Kidney epithelial cell (primary cell): ENCODE measurements at regions not wholly inside any gene's neighbourhood (a gene's known extent, or its start where the extent isn't known, plus 50 kb on each side); places are given as distances from the start of the nearest gene placed in this dataset.

ENCODE experiments used
- DNase-seq: peaks from one replicate; pipeline ENCODE4 v3.0.0-alpha.2; 2010; ENCODE audit warnings: low read depth
- H3K27me3 ChIP-seq: 2 replicates; pipeline ENCODE4 v1.6.0; 2011; ENCODE audit warnings: low read length; ENCODE audit not compliant: control insufficient read depth, insufficient read depth
- H3K36me3 ChIP-seq: 2 replicates; pipeline ENCODE4 v1.5.1; 2011; ENCODE audit warnings: low read length; ENCODE audit not compliant: control insufficient read depth, insufficient read depth
- H3K4me3 ChIP-seq: 2 replicates; pipeline ENCODE4 v1.5.1; 2011; ENCODE audit warnings: low read depth, mild to moderate bottlenecking, control low read depth, low read length
- TF ChIP-seq, protein P1 (sequence below): IDR thresholded peaks from 2 replicates; pipeline ENCODE4 v1.5.1; 2011; ENCODE audit warnings: mild to moderate bottlenecking, moderate library complexity, low read length, control low read depth, inconsistent platforms; ENCODE audit not compliant: insufficient read depth, poor library complexity, severe bottlenecking

DNA sequence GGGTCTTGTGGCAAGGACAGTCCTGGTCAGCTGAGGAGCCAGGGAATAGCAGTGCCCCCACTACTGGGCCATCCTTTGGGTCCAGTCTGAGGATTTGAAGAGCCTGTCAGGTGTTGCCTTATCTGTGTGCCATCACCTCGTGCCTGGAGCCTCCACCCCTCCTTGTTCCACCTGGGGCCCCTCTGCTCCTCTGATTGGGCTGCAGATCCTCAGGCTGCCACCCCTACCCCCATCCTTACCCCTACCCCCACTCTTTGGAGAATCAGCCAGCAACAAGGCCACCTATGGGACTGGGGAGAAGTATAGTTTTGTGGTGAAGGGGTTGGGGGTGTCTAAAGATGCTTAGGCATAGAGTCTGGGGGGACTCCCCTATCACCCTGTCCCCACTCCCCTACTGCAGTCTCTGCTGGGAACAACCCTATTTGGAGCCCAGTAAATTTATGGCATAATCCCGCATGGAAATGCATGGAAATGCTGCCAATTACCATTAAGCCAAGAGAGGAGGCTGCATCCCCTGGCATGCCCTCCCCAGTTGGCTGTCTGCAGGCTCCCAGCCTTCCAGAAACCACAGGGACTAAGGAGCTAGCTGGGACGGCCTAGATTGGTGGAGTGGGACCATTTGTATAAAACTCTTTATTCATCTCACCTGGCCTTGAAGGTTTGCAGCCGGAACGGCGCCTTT is 142.7 kb upstream of the CSF3R start:
- H3K4me3 ChIP-seq, result no peak overlapping the region
- peaks cover 3% of the 10 kb centered on the region for H3K27me3 ChIP-seq
- H3K36me3 ChIP-seq, result no peaks in the 10 kb centered on the region
- no peak for DNase-seq
- TF ChIP-seq, protein P1, sequence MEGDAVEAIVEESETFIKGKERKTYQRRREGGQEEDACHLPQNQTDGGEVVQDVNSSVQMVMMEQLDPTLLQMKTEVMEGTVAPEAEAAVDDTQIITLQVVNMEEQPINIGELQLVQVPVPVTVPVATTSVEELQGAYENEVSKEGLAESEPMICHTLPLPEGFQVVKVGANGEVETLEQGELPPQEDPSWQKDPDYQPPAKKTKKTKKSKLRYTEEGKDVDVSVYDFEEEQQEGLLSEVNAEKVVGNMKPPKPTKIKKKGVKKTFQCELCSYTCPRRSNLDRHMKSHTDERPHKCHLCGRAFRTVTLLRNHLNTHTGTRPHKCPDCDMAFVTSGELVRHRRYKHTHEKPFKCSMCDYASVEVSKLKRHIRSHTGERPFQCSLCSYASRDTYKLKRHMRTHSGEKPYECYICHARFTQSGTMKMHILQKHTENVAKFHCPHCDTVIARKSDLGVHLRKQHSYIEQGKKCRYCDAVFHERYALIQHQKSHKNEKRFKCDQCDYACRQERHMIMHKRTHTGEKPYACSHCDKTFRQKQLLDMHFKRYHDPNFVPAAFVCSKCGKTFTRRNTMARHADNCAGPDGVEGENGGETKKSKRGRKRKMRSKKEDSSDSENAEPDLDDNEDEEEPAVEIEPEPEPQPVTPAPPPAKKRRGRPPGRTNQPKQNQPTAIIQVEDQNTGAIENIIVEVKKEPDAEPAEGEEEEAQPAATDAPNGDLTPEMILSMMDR, result no peak

DNA sequence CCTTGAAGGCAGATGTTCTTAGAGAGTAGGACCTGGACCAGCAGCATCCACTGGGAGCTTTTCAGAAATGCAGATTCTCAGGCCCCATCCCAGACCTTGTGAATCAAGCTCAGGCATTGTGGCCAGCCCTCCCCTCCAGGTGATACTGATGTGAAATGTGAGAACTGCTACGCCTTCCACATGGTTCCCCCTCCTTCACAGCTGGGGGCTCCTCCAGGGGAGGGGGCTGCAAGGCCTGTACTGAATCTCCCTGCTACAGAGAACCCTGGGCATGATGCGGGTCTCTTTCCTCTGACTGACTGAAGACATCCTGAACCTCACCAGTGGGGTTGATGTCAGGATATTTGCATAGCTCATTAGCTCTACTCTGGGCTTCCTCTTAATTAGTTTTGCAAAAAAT is 141.8 kb upstream of the CSF3R start:
- TF ChIP-seq, protein P1, result no peak
- DNase-seq, result no peak
- Histone ChIP-seq H3K27me3 (peaks cover 3% of the 10 kb centered on the region), H3K4me3 (no peak overlapping the region), H3K36me3 (no peaks in the 10 kb centered on the region)

DNA sequence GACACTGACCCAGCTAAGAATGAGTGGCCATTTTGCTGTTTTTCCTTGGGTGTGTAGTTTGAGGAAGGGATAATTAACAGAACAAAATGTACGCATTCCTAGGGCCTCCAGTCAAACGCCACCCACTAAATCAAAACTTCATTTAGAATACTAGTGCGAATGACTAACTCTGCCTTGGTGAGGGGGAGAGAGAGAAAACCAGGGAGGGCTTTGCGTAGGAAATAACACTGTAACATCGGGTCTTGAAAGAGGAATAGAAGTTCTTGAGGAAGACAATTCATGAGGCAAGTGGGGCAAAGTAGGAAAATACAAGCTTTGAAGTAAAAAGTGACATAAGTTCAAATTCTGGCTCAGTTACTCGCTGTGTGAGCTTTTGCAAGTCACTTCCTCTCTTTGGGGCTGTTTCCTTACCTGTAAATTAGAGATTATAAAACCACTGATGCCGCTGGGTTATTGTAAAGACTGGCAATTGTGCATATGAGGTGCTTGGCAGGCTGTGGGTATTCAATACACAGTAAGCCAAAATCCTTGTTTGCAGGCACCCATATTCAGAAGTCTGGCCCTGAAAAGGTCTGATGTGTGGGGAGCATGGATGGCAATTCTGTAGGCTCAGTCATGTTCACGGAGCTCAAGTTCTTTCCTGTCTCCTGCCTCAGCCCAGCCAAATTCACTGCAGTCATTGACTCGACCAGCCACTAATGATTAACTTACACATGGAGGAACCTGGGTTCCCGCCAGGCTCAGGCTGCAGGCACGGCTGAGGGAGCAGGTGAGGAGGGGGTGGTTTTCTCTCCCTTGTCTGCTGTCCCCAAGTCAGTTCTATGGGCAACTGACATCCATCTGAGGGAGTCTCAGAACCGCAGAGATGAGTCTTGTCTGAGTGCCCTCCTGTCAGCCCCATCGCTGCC is 140.3 kb upstream of the CSF3R start:
- H3K27me3 ChIP-seq, result peaks cover 3% of the 10 kb centered on the region
- H3K4me3 ChIP-seq, result no peak overlapping the region
- TF ChIP-seq, protein P1, result no peak
- no peak for DNase-seq
- H3K36me3 ChIP-seq, result no peaks in the 10 kb centered on the region

DNA sequence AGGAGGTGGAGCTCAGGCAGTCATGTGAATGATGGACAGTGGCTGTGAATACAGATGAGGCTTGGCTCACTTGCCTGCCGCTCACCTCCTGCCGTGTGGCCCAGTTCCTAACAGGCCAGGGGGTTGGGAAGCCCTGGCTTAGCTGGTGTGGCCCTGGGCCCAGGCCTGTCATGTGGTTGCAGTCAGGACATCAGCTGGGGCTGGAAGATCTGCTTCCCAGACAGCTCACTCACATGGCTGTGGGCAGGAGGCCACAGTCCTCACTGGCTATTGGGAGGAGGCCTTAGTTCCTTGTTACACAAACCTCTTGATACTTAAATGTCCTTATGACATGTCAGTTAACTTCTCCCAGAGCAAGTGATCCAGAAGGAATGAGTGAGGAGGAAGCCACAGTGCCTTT is 138.8 kb upstream of the CSF3R start:
- Histone ChIP-seq H3K4me3 (no peak overlapping the region), H3K27me3 (peaks cover 3% of the 10 kb centered on the region), H3K36me3 (no peaks in the 10 kb centered on the region)
- TF ChIP-seq, protein P1, result no peak
- no peak for DNase-seq

DNA sequence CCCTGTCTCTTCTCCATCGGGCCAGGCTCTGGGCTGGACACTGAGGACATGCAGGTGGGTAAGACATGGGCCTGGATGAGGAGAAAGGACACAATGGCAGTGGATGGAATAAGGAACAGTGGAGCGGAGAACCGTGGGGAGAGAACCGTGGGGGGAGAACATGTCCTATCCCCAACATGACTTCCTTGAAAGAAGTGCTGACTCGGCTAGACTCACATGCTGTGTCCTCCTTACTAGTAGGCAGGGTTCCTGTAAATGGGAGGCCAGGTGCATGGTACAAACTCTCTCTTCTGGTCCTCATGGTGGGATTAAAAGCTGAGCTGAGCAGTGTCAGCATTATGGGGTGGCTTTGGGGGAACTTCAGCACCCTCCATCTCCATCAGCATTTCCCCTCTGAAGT is 137.4 kb upstream of the CSF3R start:
- TF ChIP-seq, protein P1, result no peak
- Histone ChIP-seq H3K36me3 (no peaks in the 10 kb centered on the region), H3K4me3 (no peak overlapping the region), H3K27me3 (peaks cover 2% of the 10 kb centered on the region)
- no peak for DNase-seq

DNA sequence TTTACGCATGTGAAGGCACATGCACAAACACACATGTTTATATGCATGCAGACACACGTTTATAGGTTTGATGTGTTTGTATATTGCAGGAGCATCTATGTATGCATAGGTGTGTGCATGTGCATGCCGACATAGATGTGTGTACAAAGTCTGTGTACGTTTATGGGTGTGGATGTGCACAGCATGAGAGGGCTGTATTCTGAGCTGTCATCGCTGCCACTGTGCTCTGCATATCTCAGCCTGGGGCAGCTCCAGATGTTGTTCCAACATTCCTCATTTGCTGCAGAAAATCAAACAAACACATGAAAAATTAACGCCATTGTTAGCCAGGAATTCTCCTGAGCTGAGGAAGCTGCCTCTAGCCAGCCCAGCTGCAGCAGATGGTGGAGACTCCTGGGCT is 132.3 kb upstream of the CSF3R start:
- DNase-seq, result no peak
- H3K36me3 ChIP-seq, result no peaks in the 10 kb centered on the region
- no peak overlapping the region for H3K4me3 ChIP-seq
- TF ChIP-seq, protein P1, result no peak
- H3K27me3 ChIP-seq, result peaks cover 5% of the 10 kb centered on the region
